ENCODE measurements at regions not wholly inside any gene's neighbourhood (a gene's known extent, or its start where the extent isn't known, plus 50 kb on each side); places are given as distances from the start of the nearest gene placed in this dataset.

DNA sequence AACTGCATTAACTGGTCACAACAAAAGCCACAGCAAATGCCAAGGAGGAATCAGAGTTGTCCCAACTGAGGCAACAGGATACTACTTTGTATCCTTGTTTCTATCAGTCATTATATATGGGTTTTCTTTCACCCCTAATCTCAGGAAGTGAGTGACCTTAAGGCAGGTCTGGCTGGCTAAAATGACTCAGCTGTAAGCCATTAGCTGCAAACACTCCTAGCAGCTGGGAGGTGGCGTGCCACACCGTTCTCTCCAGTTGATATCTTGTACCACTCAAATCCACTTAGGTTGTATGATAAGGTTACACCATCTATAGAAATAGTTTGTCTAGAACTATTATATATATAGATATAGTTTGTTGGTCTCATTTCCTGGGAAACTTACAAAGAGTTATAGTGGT lies 171.1 kb upstream of the MC4R start:
- Histone ChIP-seq H3K9me3 (replicated peaks in 1 of 2; ENCODE audit: control insufficient read depth in 1 of 2, insufficient read depth in 1 of 2, low read length in 2 of 2) (no peaks in the 10 kb centered on the region), H2AFZ (ENCODE audit: insufficient read depth, low read depth, low read length, poor library complexity, severe bottlenecking) (no peak overlapping the region), H3K9ac (ENCODE audit: insufficient read depth, low read length, poor library complexity, severe bottlenecking) (no peak overlapping the region), H3K4me3 (replicated peaks in 1 of 3; ENCODE audit: low read depth in 2 of 3, low read length in 3 of 3) (no peak overlapping the region), H3K27me3 (ENCODE audit: control insufficient read depth in 2 of 2, insufficient read depth in 2 of 2, low read length in 2 of 2) (no peaks in the 10 kb centered on the region), H3K4me2 (replicated peaks; ENCODE audit: extremely low read depth, low read length, poor library complexity, severe bottlenecking) (no peak overlapping the region), H3K27ac (ENCODE audit: low read depth in 1 of 2, low read length in 2 of 2) (no peak overlapping the region), H3K36me3 (replicated peaks in 1 of 2; ENCODE audit: control insufficient read depth in 1 of 2, insufficient read depth in 2 of 2, low read length in 2 of 2) (no peaks in the 10 kb centered on the region), H3K79me2 (ENCODE audit: insufficient read depth, low read length) (no peaks in the 10 kb centered on the region), H3K4me1 (ENCODE audit: control insufficient read depth in 1 of 2, insufficient read depth in 2 of 2, low read length in 2 of 2) (no peaks in the 10 kb centered on the region), H4K20me1 (ENCODE audit: insufficient read depth, low read length) (no peaks in the 10 kb centered on the region)
- intact Hi-C loops (cut with micrococcal nuclease) = loop anchor here in 1 of 2 donors (10.0 kb wide), 1 partner anchor 709 kb away; no protein-coding TSS in a partner anchor
- no peak overlapping the region for H3K4me3 Mint-ChIP-seq
- H3K27me3 Mint-ChIP-seq (ENCODE audit: low read depth in 3 of 3) = peaks cover 0 to 3% (median 2%) of the 10 kb centered on the region in 3 donors
- no peak overlapping the region for H3K27ac Mint-ChIP-seq
- H3K4me1 Mint-ChIP-seq = no peaks in the 10 kb centered on the region
- no peaks in the 10 kb centered on the region for H3K36me3 Mint-ChIP-seq
- no CpG with 5 or more reads among the region's 2 CpGs for WGBS (ENCODE audit: insufficient coverage)
- DNase-seq = no peak
- no peaks in the 10 kb centered on the region for H3K9me3 Mint-ChIP-seq
- TF ChIP-seq, protein P1, sequence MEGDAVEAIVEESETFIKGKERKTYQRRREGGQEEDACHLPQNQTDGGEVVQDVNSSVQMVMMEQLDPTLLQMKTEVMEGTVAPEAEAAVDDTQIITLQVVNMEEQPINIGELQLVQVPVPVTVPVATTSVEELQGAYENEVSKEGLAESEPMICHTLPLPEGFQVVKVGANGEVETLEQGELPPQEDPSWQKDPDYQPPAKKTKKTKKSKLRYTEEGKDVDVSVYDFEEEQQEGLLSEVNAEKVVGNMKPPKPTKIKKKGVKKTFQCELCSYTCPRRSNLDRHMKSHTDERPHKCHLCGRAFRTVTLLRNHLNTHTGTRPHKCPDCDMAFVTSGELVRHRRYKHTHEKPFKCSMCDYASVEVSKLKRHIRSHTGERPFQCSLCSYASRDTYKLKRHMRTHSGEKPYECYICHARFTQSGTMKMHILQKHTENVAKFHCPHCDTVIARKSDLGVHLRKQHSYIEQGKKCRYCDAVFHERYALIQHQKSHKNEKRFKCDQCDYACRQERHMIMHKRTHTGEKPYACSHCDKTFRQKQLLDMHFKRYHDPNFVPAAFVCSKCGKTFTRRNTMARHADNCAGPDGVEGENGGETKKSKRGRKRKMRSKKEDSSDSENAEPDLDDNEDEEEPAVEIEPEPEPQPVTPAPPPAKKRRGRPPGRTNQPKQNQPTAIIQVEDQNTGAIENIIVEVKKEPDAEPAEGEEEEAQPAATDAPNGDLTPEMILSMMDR (IDR thresholded peaks at IDR 0.05) = no peak

DNA sequence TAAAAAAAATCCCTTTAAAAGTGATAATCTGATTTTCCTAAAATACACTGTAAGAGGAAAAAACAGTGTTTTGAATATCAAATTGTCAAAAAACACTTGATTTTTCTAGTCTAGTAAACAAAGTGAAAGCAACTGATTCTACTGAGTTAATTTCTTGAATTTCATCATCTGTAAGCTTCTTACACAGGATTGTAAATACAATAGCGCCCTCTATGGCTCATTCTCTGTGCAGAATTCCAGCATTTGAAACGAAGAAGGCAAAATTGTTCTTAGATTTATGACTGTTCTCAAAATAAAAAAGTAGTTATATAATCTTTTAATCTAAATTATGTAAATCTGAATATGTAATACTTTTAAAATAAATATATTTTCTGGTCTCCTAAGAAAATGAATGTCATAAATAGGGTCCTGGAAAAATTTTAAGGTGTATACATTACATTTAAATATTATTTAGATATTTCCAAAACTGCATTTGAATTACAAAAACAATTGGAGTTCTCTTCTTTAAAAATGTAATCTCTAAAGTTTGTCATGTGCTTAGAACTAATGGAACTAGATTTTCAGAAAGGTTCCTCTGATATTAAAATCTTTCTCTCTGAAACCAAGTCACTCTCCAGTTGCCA lies 176.9 kb upstream of the MC4R start:
- no peak overlapping the region for H2AFZ ChIP-seq (ENCODE audit: insufficient read depth, low read depth, low read length, poor library complexity, severe bottlenecking)
- intact Hi-C loops (cut with micrococcal nuclease) = loop anchor here (5.0 to 10.0 kb wide), 3 partner anchors 715 to 1087 kb away; partner anchors contain the start of gene CCBE1 (in 1 of the 2)
- WGBS (ENCODE audit: insufficient coverage) = no CpG with 5 or more reads among the region's 2 CpGs

More for the DNA sequence above, 176.9 kb upstream of the MC4R start:
- Histone ChIP-seq H4K20me1 (ENCODE audit: insufficient read depth, low read length) (no peaks in the 10 kb centered on the region), H3K9me3 (replicated peaks in 1 of 2; ENCODE audit: control insufficient read depth in 1 of 2, insufficient read depth in 1 of 2, low read length in 2 of 2) (no peaks in the 10 kb centered on the region), H3K27ac (ENCODE audit: low read depth in 1 of 2, low read length in 2 of 2) (no peak overlapping the region), H3K4me2 (replicated peaks; ENCODE audit: extremely low read depth, low read length, poor library complexity, severe bottlenecking) (no peak overlapping the region), H3K27me3 (ENCODE audit: control insufficient read depth in 2 of 2, insufficient read depth in 2 of 2, low read length in 2 of 2) (no peaks in the 10 kb centered on the region), H3K4me1 (ENCODE audit: control insufficient read depth in 1 of 2, insufficient read depth in 2 of 2, low read length in 2 of 2) (no peaks in the 10 kb centered on the region), H3K4me3 (replicated peaks in 1 of 3; ENCODE audit: low read depth in 2 of 3, low read length in 3 of 3) (no peak overlapping the region), H3K9ac (ENCODE audit: insufficient read depth, low read length, poor library complexity, severe bottlenecking) (no peak overlapping the region), H3K36me3 (replicated peaks in 1 of 2; ENCODE audit: control insufficient read depth in 1 of 2, insufficient read depth in 2 of 2, low read length in 2 of 2) (no peaks in the 10 kb centered on the region), H3K79me2 (ENCODE audit: insufficient read depth, low read length) (no peaks in the 10 kb centered on the region)
- Mint-ChIP-seq H3K27ac (no peak overlapping the region), H3K9me3 (peaks cover 0 to 1% (median 0%) of the 10 kb centered on the region in 7 donors), H3K4me3 (no peak overlapping the region), H3K36me3 (no peaks in the 10 kb centered on the region), H3K27me3 (ENCODE audit: low read depth in 3 of 3) (no peaks in the 10 kb centered on the region), H3K4me1 (no peaks in the 10 kb centered on the region)
- DNase-seq = peak; percentile 4 to 46 (median 45)
- TF ChIP-seq, protein P1 (IDR thresholded peaks at IDR 0.05) = peak; percentile 86
